ENCODE measurements at regions not wholly inside any gene's neighbourhood (a gene's known extent, or its start where the extent isn't known, plus 50 kb on each side); places are given as distances from the start of the nearest gene placed in this dataset.

- TF ChIP-seq ZNF274 (IDR thresholded peaks at IDR 0.05; ENCODE audit: low read depth, low read length) (no peak), YY1 (IDR thresholded peaks at IDR 0.05; ENCODE audit: insufficient read depth, insufficient read length) (no peak)
Observed at GRCh38 chr4:102399021-102399420, 53.7 kb upstream of the SLC39A8 start.

Measured in NT2/D1 (cell line).